ENCODE measurements at regions not wholly inside any gene's neighbourhood (a gene's known extent, or its start where the extent isn't known, plus 50 kb on each side); places are given as distances from the start of the nearest gene placed in this dataset.

DNA sequence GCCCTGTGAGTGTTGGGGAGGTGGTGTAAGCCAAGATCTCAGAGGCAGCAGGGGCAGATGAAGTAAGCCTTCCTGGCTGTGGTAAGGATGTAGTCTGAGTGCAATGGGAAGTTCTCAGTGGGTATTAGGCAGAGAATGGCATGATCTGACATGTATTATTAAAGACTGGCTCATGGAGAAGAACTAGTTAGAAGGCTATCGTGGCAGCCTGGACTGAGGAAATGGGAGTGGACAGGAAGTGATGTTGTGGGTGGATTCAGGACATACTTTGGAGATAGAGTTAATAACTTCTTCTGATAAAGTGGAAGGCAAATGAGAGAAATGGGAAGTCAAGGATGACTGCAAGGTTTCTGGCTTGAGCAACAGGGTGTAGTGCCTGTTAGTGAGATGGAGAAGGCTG lies 250.9 kb upstream of the CFAP20DC start:
- Histone ChIP-seq H3K4me3 (ENCODE audit: low read depth, low read length) (no peak overlapping the region), H2AFZ (ENCODE audit: low read length, unreplicated experiment) (no peak overlapping the region), H3K27ac (ENCODE audit: low read depth, low read length) (no peak overlapping the region), H3K79me2 (ENCODE audit: control insufficient read depth, insufficient read depth, low read length, unreplicated experiment) (no peaks in the 10 kb centered on the region), H3K36me3 (ENCODE audit: insufficient read depth, low read length) (no peaks in the 10 kb centered on the region), H3K27me3 (ENCODE audit: insufficient read depth, low read length) (no peaks in the 10 kb centered on the region), H3K4me1 (ENCODE audit: control insufficient read depth, insufficient read depth, low read length, unreplicated experiment) (no peaks in the 10 kb centered on the region)

- Histone ChIP-seq H3K4me1 (ENCODE audit: control insufficient read depth, insufficient read depth, low read length, unreplicated experiment) (no peaks in the 10 kb centered on the region), H2AFZ (ENCODE audit: low read length, unreplicated experiment) (no peak overlapping the region), H3K79me2 (ENCODE audit: control insufficient read depth, insufficient read depth, low read length, unreplicated experiment) (no peaks in the 10 kb centered on the region), H3K27ac (ENCODE audit: low read depth, low read length) (no peak overlapping the region), H3K4me3 (ENCODE audit: low read depth, low read length) (no peak overlapping the region), H3K36me3 (ENCODE audit: insufficient read depth, low read length) (no peaks in the 10 kb centered on the region), H3K27me3 (ENCODE audit: insufficient read depth, low read length) (no peaks in the 10 kb centered on the region)
Measured at GRCh38 chr3:59299561-59299960, 249.7 kb upstream of the CFAP20DC start.

DNA sequence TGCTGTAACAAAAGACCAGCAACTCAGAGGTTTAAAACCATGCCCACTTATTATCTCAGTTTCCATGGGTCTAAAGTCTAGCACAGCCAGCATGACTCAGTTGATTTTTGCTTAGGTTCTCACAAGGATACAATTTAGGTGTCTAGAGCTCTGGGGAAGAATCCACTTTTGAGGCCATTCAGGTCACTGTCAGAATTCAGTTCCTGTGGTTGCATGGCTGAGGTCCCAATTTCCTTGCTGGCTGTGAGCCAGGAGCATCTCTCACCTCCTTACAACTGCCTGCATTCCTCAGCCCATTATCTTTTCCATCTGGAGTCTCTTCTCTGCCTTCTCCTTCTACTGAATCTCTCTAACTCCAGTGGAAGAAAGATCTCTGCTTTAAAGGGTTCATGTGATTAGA lies 240.5 kb upstream of the CFAP20DC start:
- Histone ChIP-seq H3K27ac (ENCODE audit: low read depth, low read length) (no peak overlapping the region), H3K4me3 (ENCODE audit: low read depth, low read length) (no peak overlapping the region), H2AFZ (ENCODE audit: low read length, unreplicated experiment) (no peak overlapping the region), H3K27me3 (ENCODE audit: insufficient read depth, low read length) (peaks cover 4% of the 10 kb centered on the region; the same call in 1 of the 2 replicates), H3K79me2 (ENCODE audit: control insufficient read depth, insufficient read depth, low read length, unreplicated experiment) (no peaks in the 10 kb centered on the region), H3K36me3 (ENCODE audit: insufficient read depth, low read length) (no peaks in the 10 kb centered on the region), H3K4me1 (ENCODE audit: control insufficient read depth, insufficient read depth, low read length, unreplicated experiment) (peaks cover 4% of the 10 kb centered on the region)

DNA sequence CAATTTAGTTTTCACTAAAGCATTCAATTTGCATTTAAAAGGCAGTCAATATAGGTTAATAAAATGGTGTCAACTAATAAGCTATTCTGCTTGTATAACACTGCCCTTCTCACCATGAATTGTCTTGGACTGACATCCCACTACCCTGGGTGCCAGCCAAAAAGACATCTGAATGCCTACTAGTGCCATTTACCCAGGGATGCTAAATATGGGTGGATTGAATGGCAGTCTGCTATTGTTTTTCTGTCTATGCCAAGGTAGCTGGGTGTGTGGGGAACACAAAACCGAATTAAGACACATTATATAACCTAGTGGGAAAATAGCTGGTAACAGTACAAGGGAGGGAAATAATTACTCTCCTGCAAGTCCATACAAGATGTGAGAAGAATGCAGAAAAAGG lies 240.0 kb upstream of the CFAP20DC start:
- no peak overlapping the region for H2AFZ ChIP-seq (ENCODE audit: low read length, unreplicated experiment)
- peaks cover 9% of the 10 kb centered on the region; the same call in 1 of the 2 replicates for H3K27me3 ChIP-seq (ENCODE audit: insufficient read depth, low read length)
- peaks cover 4% of the 10 kb centered on the region for H3K4me1 ChIP-seq (ENCODE audit: control insufficient read depth, insufficient read depth, low read length, unreplicated experiment)
- H3K4me3 ChIP-seq (ENCODE audit: low read depth, low read length) = no peak overlapping the region
- H3K27ac ChIP-seq (ENCODE audit: low read depth, low read length) = no peak overlapping the region
- H3K36me3 ChIP-seq (ENCODE audit: insufficient read depth, low read length) = no peaks in the 10 kb centered on the region
- H3K79me2 ChIP-seq (ENCODE audit: control insufficient read depth, insufficient read depth, low read length, unreplicated experiment) = no peaks in the 10 kb centered on the region

- no peak overlapping the region for H3K27ac ChIP-seq (ENCODE audit: low read depth, low read length)
Measured at GRCh38 chr3:59288951-59289350, 239.1 kb upstream of the CFAP20DC start.

DNA sequence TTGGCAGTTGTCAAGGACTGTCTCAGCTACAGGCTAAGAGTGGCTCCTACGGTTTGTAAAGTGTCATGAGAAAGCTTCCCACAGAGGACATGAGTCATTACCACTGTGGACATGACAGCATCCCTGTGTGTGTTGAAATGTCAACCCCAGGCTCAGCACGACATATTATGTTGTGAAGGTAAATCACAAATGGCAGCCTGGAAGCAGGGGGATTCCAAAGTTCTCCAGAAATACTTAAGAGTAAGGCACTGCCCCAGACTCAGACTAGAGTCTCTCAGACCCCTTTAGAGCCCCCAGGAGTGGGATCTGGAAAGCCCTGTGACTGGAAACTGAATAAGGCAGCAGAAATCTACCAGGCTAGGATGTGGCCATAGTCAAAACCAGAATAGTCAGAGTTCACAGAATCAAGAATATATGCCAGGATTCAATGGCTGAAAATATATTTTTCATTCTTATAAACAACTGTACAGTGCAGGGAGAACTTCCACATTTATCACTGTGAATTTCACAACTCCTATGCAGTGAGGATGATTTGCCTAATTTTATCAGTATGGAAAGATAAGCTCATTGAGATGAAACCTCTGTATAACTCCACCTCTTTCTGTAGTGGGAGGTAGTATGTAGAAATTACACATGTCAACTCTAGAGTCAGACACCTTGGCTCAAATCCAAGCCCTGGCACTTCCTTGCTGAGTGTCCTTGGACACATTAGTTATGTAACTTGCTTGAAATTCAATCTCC lies 237.1 kb upstream of the CFAP20DC start:
- H3K4me1 ChIP-seq (ENCODE audit: control insufficient read depth, insufficient read depth, low read length, unreplicated experiment) = peaks cover 4% of the 10 kb centered on the region
- no peak overlapping the region for H3K27ac ChIP-seq (ENCODE audit: low read depth, low read length)
- no peak overlapping the region for H2AFZ ChIP-seq (ENCODE audit: low read length, unreplicated experiment)
- H3K4me3 ChIP-seq (ENCODE audit: low read depth, low read length) = no peak overlapping the region
- H3K36me3 ChIP-seq (ENCODE audit: insufficient read depth, low read length) = no peaks in the 10 kb centered on the region
- no peaks in the 10 kb centered on the region for H3K79me2 ChIP-seq (ENCODE audit: control insufficient read depth, insufficient read depth, low read length, unreplicated experiment)
- peaks cover 10% of the 10 kb centered on the region; the same call in 1 of the 2 replicates for H3K27me3 ChIP-seq (ENCODE audit: insufficient read depth, low read length)

More at GRCh38 chr3:59288951-59289350, 239.1 kb upstream of the CFAP20DC start:
- H3K36me3 ChIP-seq (ENCODE audit: insufficient read depth, low read length) = no peaks in the 10 kb centered on the region
- no peak overlapping the region for H3K4me3 ChIP-seq (ENCODE audit: low read depth, low read length)
- no peaks in the 10 kb centered on the region for H3K79me2 ChIP-seq (ENCODE audit: control insufficient read depth, insufficient read depth, low read length, unreplicated experiment)
- H3K27me3 ChIP-seq (ENCODE audit: insufficient read depth, low read length) = peaks cover 10% of the 10 kb centered on the region; the same call in 1 of the 2 replicates
- H3K4me1 ChIP-seq (ENCODE audit: control insufficient read depth, insufficient read depth, low read length, unreplicated experiment) = peaks cover 4% of the 10 kb centered on the region
- no peak overlapping the region for H2AFZ ChIP-seq (ENCODE audit: low read length, unreplicated experiment)

- no peaks in the 10 kb centered on the region for H3K79me2 ChIP-seq (ENCODE audit: control insufficient read depth, insufficient read depth, low read length, unreplicated experiment)
- H3K4me3 ChIP-seq (ENCODE audit: low read depth, low read length) = no peak overlapping the region
- H3K36me3 ChIP-seq (ENCODE audit: insufficient read depth, low read length) = no peaks in the 10 kb centered on the region
- peaks cover 10% of the 10 kb centered on the region; the same call in 1 of the 2 replicates for H3K27me3 ChIP-seq (ENCODE audit: insufficient read depth, low read length)
- H3K27ac ChIP-seq (ENCODE audit: low read depth, low read length) = no peak overlapping the region
- peaks cover 4% of the 10 kb centered on the region for H3K4me1 ChIP-seq (ENCODE audit: control insufficient read depth, insufficient read depth, low read length, unreplicated experiment)
- no peak overlapping the region for H2AFZ ChIP-seq (ENCODE audit: low read length, unreplicated experiment)
Measured at GRCh38 chr3:59285560-59285959, 235.7 kb upstream of the CFAP20DC start.

GRCh38 chr3:59284926-59285325 lies 235.1 kb upstream of the CFAP20DC start:
- Histone ChIP-seq H3K36me3 (ENCODE audit: insufficient read depth, low read length) (no peaks in the 10 kb centered on the region), H3K27ac (ENCODE audit: low read depth, low read length) (no peak overlapping the region), H3K27me3 (ENCODE audit: insufficient read depth, low read length) (peaks cover 10% of the 10 kb centered on the region), H2AFZ (ENCODE audit: low read length, unreplicated experiment) (no peak overlapping the region), H3K79me2 (ENCODE audit: control insufficient read depth, insufficient read depth, low read length, unreplicated experiment) (no peaks in the 10 kb centered on the region), H3K4me1 (ENCODE audit: control insufficient read depth, insufficient read depth, low read length, unreplicated experiment) (peaks cover 4% of the 10 kb centered on the region), H3K4me3 (ENCODE audit: low read depth, low read length) (no peak overlapping the region)

- Histone ChIP-seq H3K4me3 (ENCODE audit: low read depth, low read length) (no peak overlapping the region), H3K36me3 (ENCODE audit: insufficient read depth, low read length) (no peaks in the 10 kb centered on the region), H3K79me2 (ENCODE audit: control insufficient read depth, insufficient read depth, low read length, unreplicated experiment) (no peaks in the 10 kb centered on the region), H3K27ac (ENCODE audit: low read depth, low read length) (no peak overlapping the region), H2AFZ (ENCODE audit: low read length, unreplicated experiment) (no peak overlapping the region), H3K27me3 (ENCODE audit: insufficient read depth, low read length) (peaks cover 4% of the 10 kb centered on the region), H3K4me1 (ENCODE audit: control insufficient read depth, insufficient read depth, low read length, unreplicated experiment) (no peaks in the 10 kb centered on the region)
Measured at GRCh38 chr3:59280113-59280512, 230.3 kb upstream of the CFAP20DC start.

GRCh38 chr3:59277816-59278215 lies 228.0 kb upstream of the CFAP20DC start:
- H3K27me3 ChIP-seq (ENCODE audit: insufficient read depth, low read length) = no peaks in the 10 kb centered on the region; the same call in 1 of the 2 replicates
- H3K79me2 ChIP-seq (ENCODE audit: control insufficient read depth, insufficient read depth, low read length, unreplicated experiment) = no peaks in the 10 kb centered on the region
- H3K4me1 ChIP-seq (ENCODE audit: control insufficient read depth, insufficient read depth, low read length, unreplicated experiment) = no peaks in the 10 kb centered on the region
- H2AFZ ChIP-seq (ENCODE audit: low read length, unreplicated experiment) = no peak overlapping the region
- H3K36me3 ChIP-seq (ENCODE audit: insufficient read depth, low read length) = no peaks in the 10 kb centered on the region
- no peak overlapping the region for H3K27ac ChIP-seq (ENCODE audit: low read depth, low read length)
- H3K4me3 ChIP-seq (ENCODE audit: low read depth, low read length) = no peak overlapping the region

GRCh38 chr3:59277201-59277600 lies 227.4 kb upstream of the CFAP20DC start:
- H3K27ac ChIP-seq (ENCODE audit: low read depth, low read length) = no peak overlapping the region

More at GRCh38 chr3:59277201-59277600, 227.4 kb upstream of the CFAP20DC start:
- Histone ChIP-seq H3K36me3 (ENCODE audit: insufficient read depth, low read length) (no peaks in the 10 kb centered on the region), H3K4me1 (ENCODE audit: control insufficient read depth, insufficient read depth, low read length, unreplicated experiment) (no peaks in the 10 kb centered on the region), H3K79me2 (ENCODE audit: control insufficient read depth, insufficient read depth, low read length, unreplicated experiment) (no peaks in the 10 kb centered on the region), H3K4me3 (ENCODE audit: low read depth, low read length) (no peak overlapping the region), H3K27me3 (ENCODE audit: insufficient read depth, low read length) (no peaks in the 10 kb centered on the region; the same call in 1 of the 2 replicates), H2AFZ (ENCODE audit: low read length, unreplicated experiment) (no peak overlapping the region)
